ENCODE measurements at regions not wholly inside any gene's neighbourhood (a gene's known extent, or its start where the extent isn't known, plus 50 kb on each side); places are given as distances from the start of the nearest gene placed in this dataset.

- no peak for DNase-seq (ENCODE audit: low read depth in 2 of 2)
Observed at GRCh38 chr4:116872308-116872707, 213.1 kb downstream of the TRAM1L1 start.

DNA sequence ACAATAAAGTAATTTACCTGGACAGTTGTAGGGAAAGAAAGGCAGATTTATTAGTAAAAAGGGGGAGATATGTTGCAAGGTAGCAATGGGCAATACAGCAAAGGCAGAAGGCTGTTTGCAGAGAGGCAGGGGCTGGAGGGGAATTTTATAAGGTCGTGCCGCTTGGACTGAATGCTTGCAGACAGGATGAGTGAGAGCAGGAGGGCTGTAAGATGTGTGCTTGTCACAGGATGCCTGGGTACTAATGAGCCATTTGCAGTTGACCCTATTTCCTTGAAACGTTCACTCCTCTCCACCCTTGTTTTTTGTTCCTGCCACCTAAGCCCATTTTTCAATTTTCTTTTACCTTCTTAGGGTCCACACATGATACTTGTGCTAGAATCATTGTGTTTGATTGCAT is 214.7 kb downstream of the TRAM1L1 start:
- no peak for DNase-seq (ENCODE audit: low read depth in 2 of 2)

DNA sequence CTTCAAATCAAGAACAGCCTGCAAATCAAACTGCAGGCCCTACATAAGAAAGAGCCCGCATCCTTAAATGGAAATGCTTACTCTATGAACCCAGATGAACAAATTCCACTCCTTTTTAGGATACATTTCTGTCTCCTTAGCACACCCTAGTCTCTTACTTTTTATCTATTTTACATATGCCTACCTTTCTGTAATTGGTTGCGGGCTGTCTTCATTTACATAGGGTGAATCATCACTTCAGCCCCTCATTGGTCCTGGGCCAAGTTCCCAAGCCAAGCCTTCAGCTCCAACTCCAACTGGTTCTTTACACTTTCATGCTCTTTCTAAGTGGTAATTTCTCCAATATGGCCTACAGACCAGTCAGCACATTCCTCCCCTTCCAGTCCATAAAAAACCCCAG is 219.3 kb downstream of the TRAM1L1 start:
- no peak for DNase-seq (ENCODE audit: low read depth in 2 of 2)

- no peak for DNase-seq (ENCODE audit: low read depth in 2 of 2)
Observed at GRCh38 chr4:116862592-116862991, 222.8 kb downstream of the TRAM1L1 start.

- no peak for DNase-seq (ENCODE audit: low read depth in 2 of 2)
Observed at GRCh38 chr4:116860891-116861290, 224.5 kb downstream of the TRAM1L1 start.

DNA sequence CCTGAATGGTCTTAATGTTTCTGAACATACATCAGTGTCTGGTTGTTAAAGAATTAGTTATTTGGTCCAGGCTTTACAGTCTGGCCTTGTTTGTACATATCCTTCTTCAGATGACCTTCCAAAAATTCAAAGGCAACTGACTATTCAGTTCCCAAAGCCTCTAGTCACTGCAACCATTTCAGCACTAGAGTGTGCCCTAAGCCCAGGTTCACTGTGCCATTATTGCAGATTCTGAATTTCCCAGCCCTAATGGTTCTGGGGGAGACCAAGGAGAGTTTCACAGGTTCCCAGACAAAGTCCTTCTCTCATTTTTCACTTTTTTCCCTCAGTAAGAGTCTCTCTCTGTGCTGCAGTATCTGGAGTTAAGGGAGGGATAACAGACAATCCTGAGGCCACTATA is 235.8 kb downstream of the TRAM1L1 start:
- DNase-seq (ENCODE audit: low read depth in 2 of 2) = no peak

DNA sequence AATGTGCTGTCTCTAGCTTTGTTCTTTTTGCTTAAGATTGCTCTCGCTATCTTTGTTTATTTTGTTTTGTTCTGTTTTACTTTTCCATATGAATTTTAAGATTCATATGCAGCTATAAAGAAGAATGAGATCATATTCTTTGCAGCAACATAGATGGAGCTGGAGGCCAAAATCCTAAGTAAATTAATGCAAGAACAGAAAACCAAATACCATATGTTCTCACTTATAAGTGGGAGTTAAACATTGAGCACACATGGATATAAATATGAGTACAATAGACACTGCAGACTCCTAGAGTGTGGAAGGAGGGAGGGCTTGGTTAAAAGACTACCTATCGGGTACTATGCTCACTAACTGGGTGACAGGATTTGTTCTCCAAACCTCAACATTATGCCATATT is 237.8 kb downstream of the TRAM1L1 start:
- no peak for DNase-seq (ENCODE audit: low read depth in 2 of 2)

DNA sequence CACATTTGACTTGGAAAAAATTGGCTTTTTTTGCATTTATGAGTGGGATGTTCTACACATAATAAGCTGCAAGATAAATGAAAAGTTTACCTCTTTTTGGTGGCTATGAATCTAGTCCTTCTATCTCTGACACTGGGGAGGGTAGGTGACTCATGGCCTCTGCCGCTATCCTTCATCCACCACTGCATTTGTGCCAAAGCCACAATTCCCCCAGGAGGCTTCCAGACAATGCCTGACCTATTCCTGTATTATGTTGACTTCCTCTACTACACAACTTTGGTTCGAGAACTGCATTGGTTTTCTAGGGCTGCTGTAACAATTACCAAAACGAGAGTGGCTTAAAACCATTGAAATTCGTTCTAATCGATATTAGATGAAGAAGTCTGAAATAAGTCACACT is 245.6 kb downstream of the TRAM1L1 start:
- no peak for DNase-seq (ENCODE audit: low read depth in 2 of 2)

- DNase-seq (ENCODE audit: low read depth in 2 of 2) = no peak
Observed at GRCh38 chr4:116838609-116839008, 246.8 kb downstream of the TRAM1L1 start.

GRCh38 chr4:116829187-116829586 is 256.2 kb downstream of the TRAM1L1 start:
- DNase-seq (ENCODE audit: low read depth in 2 of 2) = no peak

GRCh38 chr4:116824172-116824571 is 261.2 kb downstream of the TRAM1L1 start:
- no peak for DNase-seq (ENCODE audit: low read depth in 2 of 2)

DNA sequence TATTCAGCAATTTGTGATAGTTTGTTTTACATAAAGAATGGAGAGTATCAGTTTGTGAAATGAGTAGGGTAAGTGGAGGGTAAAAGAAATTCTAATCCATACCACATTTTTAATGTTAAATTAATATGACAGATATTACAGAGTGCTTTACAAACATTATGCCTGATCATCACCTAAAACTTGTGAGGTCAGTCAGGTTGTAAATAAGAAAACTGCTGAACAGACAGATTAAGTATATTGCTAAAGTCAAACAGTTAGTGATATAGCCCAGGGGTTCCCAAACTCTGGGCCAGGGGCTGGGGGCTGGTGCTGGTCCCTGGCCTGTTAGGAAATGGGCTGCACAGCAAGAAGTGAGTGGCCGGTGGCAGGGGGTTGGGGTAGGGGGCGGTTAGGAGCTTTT is 273.6 kb downstream of the TRAM1L1 start:
- no peak for DNase-seq (ENCODE audit: low read depth in 2 of 2)

DNA sequence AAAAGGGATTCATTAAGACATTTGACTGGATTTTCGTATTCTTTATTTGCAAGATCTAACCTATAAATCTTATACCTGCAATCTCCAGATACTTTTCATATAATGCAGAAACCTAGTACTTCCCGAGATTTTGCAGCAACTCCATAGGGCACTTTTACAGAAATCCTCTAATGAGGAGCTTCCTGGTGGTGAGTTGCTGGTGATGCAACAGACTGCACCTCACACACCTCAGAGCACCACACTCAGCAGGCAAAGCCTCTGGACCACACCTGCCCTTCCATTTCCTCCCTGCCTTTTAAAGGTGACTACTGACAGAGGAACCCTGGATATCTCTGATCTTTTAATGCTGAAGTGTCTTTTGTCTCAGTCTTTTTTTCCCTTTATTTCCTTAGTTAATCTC is 289.4 kb downstream of the TRAM1L1 start:
- DNase-seq (ENCODE audit: low read depth in 2 of 2) = no peak

DNA sequence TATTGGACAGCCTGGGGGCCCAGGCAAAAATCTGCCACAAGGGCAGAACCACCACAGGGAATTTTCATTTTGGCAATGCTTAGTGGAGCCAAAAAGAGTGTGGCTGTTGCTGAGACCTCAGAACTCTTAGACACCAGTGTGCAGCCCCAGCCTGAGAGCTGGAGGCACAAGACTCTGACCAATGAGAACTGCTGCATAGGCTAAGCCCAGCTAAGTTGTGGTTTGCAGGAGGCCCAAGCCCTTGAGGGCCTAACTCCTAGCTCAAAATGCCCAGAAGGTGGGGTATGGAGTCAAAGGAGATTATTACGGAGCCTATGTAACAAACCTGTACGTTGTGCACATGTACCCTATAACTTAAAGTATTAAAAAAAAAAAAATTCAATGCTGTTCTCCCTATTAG is 296.7 kb downstream of the TRAM1L1 start:
- DNase-seq (ENCODE audit: low read depth in 2 of 2) = no peak

DNA sequence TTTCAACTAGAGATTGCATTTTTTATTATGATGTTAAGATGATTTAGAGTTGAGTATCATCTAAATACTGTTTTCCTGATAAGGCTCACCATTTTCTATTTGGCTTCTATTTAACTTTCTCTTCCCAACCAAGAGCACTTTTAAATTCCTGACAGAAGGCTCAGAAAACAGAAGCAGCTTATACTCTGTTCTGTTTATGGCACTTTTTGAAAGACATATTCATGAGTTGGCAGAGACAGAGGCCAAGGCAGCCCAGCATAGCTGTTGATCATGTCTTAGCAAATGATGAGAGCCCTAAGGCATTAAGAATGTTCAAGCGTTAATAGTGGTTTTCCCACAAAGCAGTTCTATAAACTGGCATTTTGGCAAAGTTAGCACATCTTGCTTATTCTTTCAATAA is 330.3 kb downstream of the TRAM1L1 start:
- DNase-seq (ENCODE audit: low read depth in 2 of 2) = no peak

- no peak for DNase-seq (ENCODE audit: low read depth in 2 of 2)
Observed at GRCh38 chr4:116752027-116752426, 333.3 kb downstream of the TRAM1L1 start.

GRCh38 chr4:116736756-116737155 is 348.6 kb downstream of the TRAM1L1 start:
- no peak for DNase-seq (ENCODE audit: low read depth in 2 of 2)

GRCh38 chr4:116734178-116734577 is 351.2 kb downstream of the TRAM1L1 start:
- no peak for DNase-seq (ENCODE audit: low read depth in 2 of 2)

DNA sequence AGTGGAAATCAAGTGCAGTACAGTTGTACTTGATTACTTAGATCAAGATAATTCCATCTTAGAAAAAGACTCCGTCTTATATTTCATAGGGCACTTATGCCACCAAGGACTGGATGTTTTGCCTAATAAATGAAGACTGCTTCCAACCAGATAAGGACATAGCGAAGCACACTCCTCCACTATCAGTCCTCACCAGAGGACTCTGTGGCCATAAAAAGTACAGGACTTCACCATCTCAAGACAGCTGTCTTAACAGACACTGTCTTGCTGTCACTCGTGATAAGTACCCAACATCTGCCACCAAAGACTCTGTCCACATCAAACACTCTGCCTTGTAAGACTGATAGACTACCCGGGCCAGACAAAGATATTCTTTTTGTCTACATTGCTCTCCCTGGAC is 352.0 kb downstream of the TRAM1L1 start:
- DNase-seq (ENCODE audit: low read depth in 2 of 2) = no peak

DNA sequence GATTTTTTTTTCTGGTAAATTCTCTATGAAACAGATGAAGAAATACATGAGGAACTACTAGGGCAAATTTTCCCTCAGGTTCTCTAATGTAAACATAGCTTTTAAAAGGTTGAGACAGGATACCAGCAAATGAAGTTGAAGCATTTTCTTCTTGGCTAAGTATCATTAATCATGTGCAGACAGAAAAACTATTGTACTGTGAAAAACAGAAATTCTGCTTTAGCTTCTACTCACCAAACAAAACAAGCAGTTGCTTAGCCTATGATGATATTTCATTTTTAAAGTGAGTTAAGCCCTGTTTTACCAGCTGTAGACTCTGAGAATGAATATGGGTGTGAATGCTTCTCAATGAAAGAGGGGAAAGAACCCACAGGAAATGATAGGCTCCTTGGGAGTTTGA is 358.9 kb downstream of the TRAM1L1 start:
- DNase-seq (ENCODE audit: low read depth in 2 of 2) = no peak

- DNase-seq (ENCODE audit: low read depth in 2 of 2) = no peak
Observed at GRCh38 chr4:116724249-116724648, 361.1 kb downstream of the TRAM1L1 start.

- no peak for DNase-seq (ENCODE audit: low read depth in 2 of 2)
Observed at GRCh38 chr4:116705466-116705865, 379.9 kb downstream of the TRAM1L1 start.

DNA sequence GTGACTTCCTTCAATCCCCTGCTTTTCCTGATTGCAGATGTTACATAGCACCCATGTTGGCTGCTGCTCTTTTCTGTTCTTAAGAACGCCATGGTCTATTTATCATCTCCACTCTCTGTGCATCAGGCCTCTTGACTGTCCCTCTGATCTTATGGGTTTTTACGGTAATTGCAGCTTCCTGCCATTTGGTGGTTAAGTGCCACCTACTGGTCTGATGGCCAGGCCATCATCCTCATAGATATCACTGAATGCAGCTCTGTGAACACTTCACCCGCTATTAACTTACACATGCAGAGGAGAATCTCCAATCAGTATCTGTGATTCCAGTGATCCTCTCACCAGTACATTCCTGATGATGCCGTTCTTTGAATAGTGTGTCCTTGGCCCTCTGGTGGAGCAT is 382.4 kb downstream of the TRAM1L1 start:
- DNase-seq (ENCODE audit: low read depth in 2 of 2) = no peak

- DNase-seq (ENCODE audit: low read depth in 2 of 2) = no peak
Observed at GRCh38 chr4:116688536-116688935, 396.8 kb downstream of the TRAM1L1 start.

DNA sequence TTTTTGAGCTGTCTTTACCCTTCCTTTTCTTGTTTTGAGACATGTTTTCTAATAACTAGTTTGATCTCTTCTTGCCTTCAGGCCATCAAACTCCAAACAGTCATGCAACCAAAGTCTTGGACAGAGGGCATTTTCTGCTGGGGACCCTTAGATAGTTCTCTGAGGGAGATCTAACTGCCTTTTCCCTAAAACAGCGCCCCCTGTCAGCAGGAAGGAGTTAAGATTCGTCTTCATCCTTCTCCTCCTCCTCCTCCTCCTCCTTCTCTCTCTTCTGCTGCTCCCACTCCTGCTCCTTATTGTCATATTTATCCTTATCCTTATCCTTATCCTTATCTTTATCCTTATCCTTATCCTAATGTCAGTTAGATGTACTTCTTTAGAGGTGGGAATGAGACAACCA is 417.2 kb downstream of the TRAM1L1 start:
- DNase-seq (ENCODE audit: low read depth in 2 of 2) = no peak
